ENCODE measurements at regions not wholly inside any gene's neighbourhood (a gene's known extent, or its start where the extent isn't known, plus 50 kb on each side); places are given as distances from the start of the nearest gene placed in this dataset.
"Not testable (repeated sequence)": the region's sequence is repeated elsewhere in the genome, so short reads cannot be mapped to it uniquely, and the experiment has no call there.

GRCh38 chr20:29885282-29886185 lies 1371.9 kb upstream of the DEFB115 start:
- not testable (repeated sequence) for TF ChIP-seq CTCF, POLR2A, EP300 (IDR thresholded peaks at IDR 0.05)
